HG02571 (cell line): ENCODE measurements at regions not wholly inside any gene's neighbourhood (a gene's known extent, or its start where the extent isn't known, plus 50 kb on each side); places are given as distances from the start of the nearest gene placed in this dataset.

Experiments
- ATAC-seq: cut with Tn5 transposase; IDR thresholded peaks from one replicate; pipeline ENCODE4 v1.9.1; 2021; ENCODE audit warnings: mild to moderate bottlenecking, moderate library complexity; ENCODE audit not compliant: unreplicated experiment

DNA sequence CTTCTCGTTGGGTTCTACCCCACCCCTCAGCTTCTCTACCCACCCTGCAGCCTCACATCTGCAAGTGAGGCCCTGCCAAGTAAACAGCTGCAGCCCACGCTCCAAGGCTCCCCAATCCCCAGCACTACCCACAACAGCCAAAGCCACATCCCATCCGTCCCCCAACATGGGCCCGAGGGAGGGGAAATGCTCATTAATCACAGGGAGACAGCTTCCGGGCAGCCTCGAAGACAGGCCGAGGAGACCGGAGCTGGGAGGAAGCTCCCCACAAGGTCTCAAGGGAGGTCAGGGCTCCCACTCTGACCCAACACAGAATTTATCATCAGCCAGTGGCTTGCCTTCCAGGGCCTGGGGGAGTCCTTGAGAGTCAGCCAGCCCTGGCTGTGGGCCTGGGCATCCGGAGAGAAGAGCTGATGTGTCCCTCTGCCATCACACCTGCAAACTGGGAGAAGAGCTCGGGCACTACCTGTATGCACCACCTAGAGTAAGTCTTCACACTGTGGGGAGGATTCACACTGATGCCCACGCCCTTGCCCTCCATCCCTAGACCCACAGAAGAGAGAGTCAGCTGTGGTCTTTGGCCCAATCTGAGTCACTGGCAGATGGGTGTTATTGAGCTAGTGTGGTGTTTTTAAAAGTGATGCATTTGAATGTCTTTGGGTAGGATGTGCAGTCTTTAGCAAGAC lies 115.5 kb upstream of the ZMIZ1 start:
- ATAC-seq: no peak

GRCh38 chr10:78953799-78954297 lies 114.9 kb upstream of the ZMIZ1 start:
- no peak for ATAC-seq

GRCh38 chr10:78954689-78955088 lies 114.1 kb upstream of the ZMIZ1 start:
- ATAC-seq: no peak

- ATAC-seq: no peak
Measured at GRCh38 chr10:78955206-78955605, 113.6 kb upstream of the ZMIZ1 start.

DNA sequence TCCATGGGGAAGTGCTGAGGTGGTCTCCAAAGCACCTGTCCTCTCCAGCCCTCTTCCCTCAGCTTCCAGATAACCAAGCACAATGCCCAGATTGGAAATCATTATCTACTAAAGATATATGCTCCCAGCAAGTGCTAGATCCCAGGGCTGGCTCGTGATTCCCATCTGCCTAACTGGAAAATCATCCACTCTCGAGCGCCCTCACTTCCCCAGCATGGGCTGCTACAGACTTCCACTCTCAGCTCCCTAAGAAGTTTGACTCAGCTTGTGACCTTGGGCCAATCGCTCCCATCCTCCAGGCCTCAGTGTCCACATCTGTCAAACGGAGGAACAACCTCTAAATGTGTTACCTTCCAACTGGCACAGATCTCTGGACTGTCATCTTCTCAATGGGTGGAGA lies 112.4 kb upstream of the ZMIZ1 start:
- no peak for ATAC-seq

DNA sequence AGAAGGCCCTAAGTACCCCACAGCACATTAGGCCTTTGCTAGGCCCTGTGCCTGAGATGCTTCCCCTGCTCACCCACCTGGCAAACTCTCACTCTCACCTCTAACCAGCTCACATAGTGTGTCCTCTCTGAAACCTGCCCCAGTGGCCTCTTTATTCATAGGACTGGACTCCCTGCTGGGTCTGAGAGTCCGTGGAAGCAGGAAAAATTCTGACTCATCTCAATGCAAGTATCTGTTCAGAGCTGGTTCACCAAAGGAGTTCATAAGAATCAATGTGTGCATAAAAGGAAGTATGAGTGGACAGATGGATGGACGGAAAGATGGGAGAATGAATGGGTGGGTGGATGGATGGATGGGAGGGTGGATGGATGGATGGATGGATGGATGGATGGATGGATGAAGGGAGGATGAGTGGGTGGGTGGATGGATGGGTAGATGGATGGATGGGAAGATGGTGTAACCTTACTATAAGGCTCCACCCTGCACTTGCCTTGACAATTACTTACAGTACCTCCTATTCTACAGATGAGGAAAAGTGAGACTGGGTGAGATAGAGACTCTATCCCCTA lies 111.2 kb upstream of the ZMIZ1 start:
- ATAC-seq: no peak

DNA sequence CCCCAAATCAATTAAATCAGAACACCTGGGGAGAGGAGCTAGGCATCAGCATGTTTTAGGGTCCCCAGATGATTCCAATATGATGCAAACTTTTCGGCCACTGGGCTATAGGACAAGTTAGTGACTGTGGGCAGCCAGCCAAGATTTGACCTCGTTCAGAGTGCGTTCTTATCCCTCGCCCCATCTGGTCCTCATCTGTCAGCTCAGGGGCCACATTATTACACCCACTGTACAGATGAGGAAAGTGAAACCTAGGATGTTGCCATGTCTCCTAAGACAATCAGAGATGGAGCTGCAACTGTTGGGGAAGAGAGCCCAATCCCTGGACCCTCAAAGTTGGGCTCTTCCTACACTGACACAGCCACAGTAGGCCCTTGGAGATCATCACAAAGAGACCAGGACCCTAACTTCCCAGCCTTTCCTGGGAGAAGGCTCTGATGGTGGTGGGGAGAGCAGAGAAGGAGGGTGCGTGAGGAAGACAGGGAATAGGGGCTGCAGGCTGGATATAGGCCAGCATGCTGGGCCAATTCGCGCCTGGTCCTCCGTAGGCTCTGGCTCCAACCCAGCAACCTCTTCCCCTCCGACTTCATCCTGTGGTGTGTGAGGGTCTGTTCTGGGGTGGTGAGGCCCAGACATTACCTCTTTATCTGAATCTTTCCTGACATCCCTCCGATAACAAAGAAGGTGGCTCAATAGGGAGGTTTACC lies 109.4 kb upstream of the ZMIZ1 start:
- ATAC-seq: no peak

DNA sequence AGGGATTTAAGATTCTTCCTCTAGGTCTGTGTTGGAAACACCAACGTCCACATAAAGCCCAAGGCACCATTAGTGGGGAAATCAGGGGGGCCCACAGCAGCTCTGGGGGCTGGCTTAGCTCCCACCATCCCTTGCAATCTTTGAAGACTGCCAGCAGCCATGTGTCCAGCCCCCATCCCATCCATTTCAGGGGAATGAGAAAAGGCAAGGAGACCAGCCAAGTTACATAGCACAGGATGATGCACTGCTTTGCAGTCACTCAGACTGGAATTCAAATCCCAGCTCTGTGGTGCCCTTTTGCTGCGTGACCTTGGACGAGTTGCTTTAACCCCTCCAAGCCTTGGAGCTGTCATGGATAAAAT lies 108.9 kb upstream of the ZMIZ1 start:
- no peak for ATAC-seq

- ATAC-seq: no peak
Measured at GRCh38 chr10:78960316-78960800, 108.4 kb upstream of the ZMIZ1 start.

DNA sequence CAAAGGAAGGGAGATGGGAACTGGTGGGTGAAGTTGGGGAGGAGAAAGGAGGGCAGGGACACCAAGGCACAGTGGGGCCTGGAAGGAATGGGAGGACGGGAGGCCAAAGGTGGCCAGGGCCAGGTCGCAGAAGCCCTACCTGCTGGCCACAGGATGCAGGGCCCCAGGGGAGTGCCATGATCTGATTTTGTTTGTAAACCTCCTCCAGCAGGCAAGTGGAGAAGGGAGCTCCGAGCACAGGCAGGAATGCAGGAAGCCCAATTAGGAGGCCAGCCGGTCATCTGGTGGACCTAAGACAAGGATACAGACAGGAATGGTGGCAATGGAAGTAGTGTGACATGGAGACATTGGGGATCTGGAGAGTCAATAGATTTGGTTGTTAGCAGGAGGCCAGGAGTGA lies 107.0 kb upstream of the ZMIZ1 start:
- no peak for ATAC-seq

DNA sequence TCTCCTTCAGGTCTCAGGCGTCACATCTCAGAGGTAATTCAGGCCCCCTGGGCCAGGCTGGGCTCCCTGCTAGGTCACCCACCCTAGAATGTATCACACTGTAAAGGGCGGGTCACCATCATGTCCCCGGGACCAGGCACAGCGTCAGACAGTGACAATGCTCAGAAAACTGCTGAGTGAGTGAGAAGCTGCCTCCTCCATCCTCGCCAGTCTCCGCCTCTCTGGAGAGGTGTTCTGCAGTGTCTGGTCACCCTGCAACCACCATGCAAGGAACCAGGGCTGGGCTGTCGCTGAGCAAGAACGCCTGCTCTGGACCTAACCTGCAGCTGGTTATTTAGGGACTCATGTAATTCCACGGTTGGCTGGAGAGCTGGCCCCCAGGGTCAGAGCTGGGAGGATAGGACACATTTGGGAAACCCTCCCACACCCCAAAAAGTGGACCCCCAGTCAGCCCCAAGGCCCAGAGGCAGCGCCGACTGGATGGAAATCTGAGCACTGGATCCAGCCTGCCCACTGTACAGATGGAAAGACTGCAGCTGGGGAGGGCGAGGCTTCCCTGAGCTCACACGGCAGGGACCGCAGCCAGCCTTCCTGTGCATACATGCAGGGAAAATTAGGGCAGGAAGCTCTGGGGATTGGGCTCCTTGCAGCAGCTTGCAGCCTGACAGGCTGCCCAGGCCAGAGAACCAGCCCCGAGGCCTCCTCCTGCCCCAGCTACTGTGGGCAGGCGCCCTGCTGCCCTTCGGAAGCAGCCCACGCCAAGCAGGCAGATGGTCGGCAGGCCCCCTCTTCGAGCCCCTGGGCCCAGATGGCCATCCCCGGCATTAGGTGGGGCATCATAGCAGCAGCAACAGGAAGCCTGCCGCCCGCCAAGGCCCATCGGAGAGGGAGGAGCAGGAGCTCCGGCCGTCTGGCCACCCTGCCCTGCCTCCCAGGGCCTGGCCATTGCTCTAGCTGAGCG lies 105.4 kb upstream of the ZMIZ1 start:
- no peak for ATAC-seq

GRCh38 chr10:78964274-78964951 lies 104.4 kb upstream of the ZMIZ1 start:
- no peak for ATAC-seq

DNA sequence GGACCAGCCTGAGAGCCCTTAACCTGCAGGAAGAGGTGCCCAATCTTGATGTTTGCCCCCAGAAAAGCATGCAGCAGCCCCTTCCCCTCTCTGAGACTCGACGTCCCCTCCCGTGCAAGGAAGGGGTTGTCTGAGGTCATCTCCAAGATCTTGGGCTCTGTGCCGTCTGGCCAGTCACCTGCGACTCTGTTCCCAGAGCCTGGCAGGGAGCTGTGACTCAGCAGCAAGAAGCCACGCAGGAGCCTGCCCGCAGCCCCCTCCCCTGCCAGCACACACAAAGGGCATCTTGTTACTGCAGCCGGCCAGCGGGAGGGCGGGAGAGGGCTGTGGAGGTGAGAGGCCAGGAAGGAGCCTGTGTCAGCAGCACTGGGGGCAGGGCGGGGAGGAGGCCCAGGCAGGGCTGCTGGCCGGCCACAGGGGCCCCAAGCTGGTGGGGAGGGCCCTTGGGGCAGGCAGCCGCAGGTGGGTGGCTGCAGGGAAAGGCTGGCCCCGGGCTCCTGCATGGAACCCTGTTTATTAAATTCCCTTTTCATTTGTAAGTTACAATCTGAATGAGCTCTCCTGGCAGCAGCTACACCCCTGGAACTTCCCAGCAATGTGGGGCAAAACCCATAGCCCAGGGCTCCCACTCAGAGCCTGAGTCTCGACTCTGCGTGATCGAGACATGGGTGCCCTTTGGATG lies 103.7 kb upstream of the ZMIZ1 start:
- no peak for ATAC-seq

DNA sequence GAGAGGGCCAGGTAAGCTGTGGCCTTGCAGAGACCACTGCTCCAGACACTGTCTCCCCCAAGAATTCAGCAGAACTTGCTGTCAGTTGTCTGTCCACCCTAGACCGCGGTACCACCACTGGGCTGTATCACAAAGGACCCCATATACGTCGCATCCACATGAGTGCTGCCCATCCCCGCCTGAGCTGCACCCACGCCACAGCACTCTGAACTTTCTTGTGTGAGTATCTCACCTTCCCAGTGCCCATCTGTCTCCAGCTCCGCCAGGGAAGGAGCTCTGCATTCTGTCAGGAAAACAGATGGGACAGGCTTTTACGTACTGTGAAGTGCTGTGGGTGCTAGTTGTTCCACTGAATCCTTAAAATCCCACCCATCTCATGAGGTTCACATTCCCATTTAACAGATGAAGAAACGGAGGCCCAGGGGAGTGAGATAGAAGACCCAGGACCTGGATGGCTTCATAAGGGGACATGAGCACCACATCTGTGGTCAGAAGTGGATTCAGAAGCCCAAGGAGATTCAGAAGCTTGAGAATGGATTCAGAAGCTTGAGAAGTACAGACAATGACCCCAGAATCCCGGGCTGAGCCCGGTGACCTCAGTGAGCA lies 102.5 kb upstream of the ZMIZ1 start:
- no peak for ATAC-seq

- no peak for ATAC-seq
Measured at GRCh38 chr10:78966844-78967488, 101.8 kb upstream of the ZMIZ1 start.

DNA sequence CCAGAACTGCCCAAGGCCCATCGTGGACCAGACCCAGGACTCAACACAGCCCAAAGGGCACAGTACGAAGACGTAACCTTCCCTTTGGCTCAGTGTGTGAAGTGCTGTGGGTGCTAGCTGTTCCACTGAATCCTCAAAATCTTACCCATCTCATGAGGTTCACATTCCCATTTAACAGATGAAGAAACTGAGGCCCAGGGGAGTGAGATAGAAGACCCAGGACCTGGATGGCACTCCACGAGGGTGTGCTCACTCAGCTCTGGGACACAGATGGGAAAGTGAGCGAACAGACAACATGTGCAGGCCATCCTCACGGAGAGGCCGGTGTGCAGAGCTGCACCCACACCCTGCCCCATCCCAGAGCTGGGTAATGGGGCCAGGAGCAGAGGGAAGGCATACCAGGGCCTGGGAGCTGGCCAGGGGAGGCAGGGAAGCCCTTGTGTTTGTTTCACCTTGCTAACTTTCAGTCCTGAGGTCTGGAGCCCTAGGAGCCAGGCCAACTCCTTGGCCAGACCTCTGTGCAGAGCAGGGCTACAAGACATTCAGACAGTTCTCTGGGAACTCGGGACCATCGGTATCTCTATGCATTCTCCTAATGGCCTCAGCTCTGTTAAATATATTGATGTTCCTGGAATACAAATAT lies 100.3 kb upstream of the ZMIZ1 start:
- no peak for ATAC-seq

GRCh38 chr10:78968943-78969342 lies 99.8 kb upstream of the ZMIZ1 start:
- ATAC-seq: no peak

DNA sequence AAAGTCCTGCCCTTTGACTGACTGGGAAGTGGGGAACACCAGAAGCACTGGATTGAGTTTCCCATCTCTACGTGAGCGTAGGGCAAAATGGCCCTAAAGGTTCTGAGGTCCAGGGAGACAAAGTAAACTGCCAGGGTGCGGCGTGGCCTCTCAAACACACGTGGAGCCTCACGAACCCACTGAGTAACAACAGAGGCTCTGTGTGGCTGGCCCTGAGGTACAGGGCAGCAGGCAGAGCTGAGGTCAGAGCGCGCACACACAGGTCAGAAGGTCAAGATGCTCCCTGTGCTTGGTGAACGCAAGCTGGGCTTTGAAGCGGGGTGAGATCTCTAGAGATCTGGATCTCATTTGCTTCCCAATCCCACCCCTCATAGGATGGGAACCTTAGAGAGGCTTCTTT lies 99.0 kb upstream of the ZMIZ1 start:
- no peak for ATAC-seq
